ENCODE measurements at regions not wholly inside any gene's neighbourhood (a gene's known extent, or its start where the extent isn't known, plus 50 kb on each side); places are given as distances from the start of the nearest gene placed in this dataset.

GRCh38 chr17:72280881-72281280 is 160.1 kb downstream of the SOX9 start:
- Histone ChIP-seq H3K9me3 (no peaks in the 10 kb centered on the region), H3K27me3 (no peaks in the 10 kb centered on the region), H3K4me1 (no peaks in the 10 kb centered on the region), H3K4me3 (no peak overlapping the region), H3K27ac (no peak overlapping the region), H3K36me3 (ENCODE audit: low read depth, missing control alignments) (no peaks in the 10 kb centered on the region)
- no peak for DNase-seq
- 95 to 99% methylated on average over 3 of the region's 3 CpGs for WGBS, 2 donors
- TF ChIP-seq POLR2A (IDR thresholded peaks at IDR 0.05) (no peak), CTCF (IDR thresholded peaks at IDR 0.05) (no peak)
- intact Hi-C loops (cut with DNase I; ENCODE audit: low total_unique reads): no loop called here

GRCh38 chr17:72282439-72283029 is 161.7 kb downstream of the SOX9 start:
- Histone ChIP-seq H3K4me3 (no peak overlapping the region), H3K36me3 (ENCODE audit: low read depth, missing control alignments) (no peaks in the 10 kb centered on the region), H3K9me3 (no peaks in the 10 kb centered on the region), H3K4me1 (no peaks in the 10 kb centered on the region), H3K27ac (no peak overlapping the region), H3K27me3 (no peaks in the 10 kb centered on the region)
- no peak for DNase-seq
- no peak for TF ChIP-seq POLR2A (IDR thresholded peaks at IDR 0.05)
- TF ChIP-seq CTCF (IDR thresholded peaks at IDR 0.05): no peak
- 80 to 90% methylated on average over 3 of the region's 3 CpGs for WGBS, 2 donors
- intact Hi-C loops (cut with DNase I; ENCODE audit: low total_unique reads): no loop called here

- no peaks in the 10 kb centered on the region for H3K36me3 ChIP-seq (ENCODE audit: low read depth, missing control alignments)
- TF ChIP-seq CTCF (IDR thresholded peaks at IDR 0.05): no peak
- TF ChIP-seq POLR2A (IDR thresholded peaks at IDR 0.05): no peak
- intact Hi-C loops (cut with DNase I; ENCODE audit: low total_unique reads): no loop called here
- H3K4me1 ChIP-seq: no peaks in the 10 kb centered on the region
- no peak for DNase-seq
- H3K27ac ChIP-seq: no peak overlapping the region
- H3K4me3 ChIP-seq: no peak overlapping the region
- H3K27me3 ChIP-seq: no peaks in the 10 kb centered on the region
- WGBS, 2 donors: 76 to 86% methylated on average over 4 of the region's 4 CpGs
- no peaks in the 10 kb centered on the region for H3K9me3 ChIP-seq
Measured at GRCh38 chr17:72284806-72285205, 164.0 kb downstream of the SOX9 start.

GRCh38 chr17:72287586-72287985 is 166.8 kb downstream of the SOX9 start:
- DNase-seq: no peak

More at GRCh38 chr17:72287586-72287985, 166.8 kb downstream of the SOX9 start:
- no peak overlapping the region for H3K27ac ChIP-seq
- H3K9me3 ChIP-seq: no peaks in the 10 kb centered on the region
- H3K4me1 ChIP-seq: no peaks in the 10 kb centered on the region
- TF ChIP-seq POLR2A (IDR thresholded peaks at IDR 0.05) (no peak), CTCF (IDR thresholded peaks at IDR 0.05) (no peak)
- intact Hi-C loops (cut with DNase I; ENCODE audit: low total_unique reads): no loop called here
- no peak overlapping the region for H3K4me3 ChIP-seq
- WGBS, 2 donors: 77 to 88% methylated on average over 4 of the region's 4 CpGs
- no peaks in the 10 kb centered on the region for H3K36me3 ChIP-seq (ENCODE audit: low read depth, missing control alignments)
- no peaks in the 10 kb centered on the region for H3K27me3 ChIP-seq

Data from testis (tissue), 2 donors.